ENCODE measurements at regions not wholly inside any gene's neighbourhood (a gene's known extent, or its start where the extent isn't known, plus 50 kb on each side); places are given as distances from the start of the nearest gene placed in this dataset.
"Not testable (repeated sequence)": the region's sequence is repeated elsewhere in the genome, so short reads cannot be mapped to it uniquely, and the experiment has no call there.

- DNase-seq = no peak
These were observed 155.6 kb downstream of the NUF2 start for GRCh38 chr1:163477276-163477830.

DNA sequence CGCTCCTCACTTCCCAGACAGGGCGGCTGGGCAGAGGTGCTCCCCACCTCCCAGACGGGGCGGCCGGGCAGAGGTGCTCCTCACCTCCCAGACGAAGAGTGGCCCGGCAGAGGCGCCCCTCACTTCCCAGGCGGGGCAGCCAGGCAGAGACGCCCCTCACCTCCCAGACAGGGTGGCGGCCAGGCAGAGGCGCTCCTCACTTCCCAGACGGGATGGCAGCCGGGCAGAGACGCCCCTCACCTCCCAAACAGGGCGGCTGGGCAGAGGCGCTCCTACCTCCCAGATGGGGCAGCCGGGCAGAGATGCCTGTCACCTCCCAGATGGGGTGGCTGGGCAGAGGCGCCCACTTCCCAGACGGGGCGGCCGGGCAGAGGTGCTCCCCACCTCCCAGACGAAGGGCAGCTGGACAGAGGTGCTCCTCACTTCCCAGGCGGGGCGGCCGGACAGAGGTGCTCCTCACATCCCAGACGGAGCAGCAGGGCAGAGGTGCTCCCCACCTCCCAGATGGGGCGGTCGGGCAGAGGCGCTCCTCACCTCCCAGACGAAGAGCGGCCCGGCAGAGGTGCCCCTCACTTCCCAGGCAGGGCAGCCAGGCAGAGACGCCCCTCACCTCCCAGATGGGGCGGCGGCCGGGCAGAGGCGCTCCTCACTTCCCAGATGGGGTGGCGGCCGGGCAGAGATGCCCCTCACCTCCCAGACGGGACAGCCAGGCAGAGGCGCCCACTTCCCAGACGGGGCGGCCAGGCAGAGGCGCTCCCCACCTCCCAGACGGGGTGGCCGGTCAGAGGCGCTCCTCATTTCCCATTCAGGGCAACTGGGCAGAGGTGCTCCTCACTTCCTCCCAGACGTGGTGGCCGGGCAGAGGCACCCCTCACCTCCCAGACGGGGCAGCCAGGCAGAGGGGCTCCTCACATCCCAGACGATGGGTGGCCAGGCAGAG is 176.9 kb downstream of the NUF2 start:
- not testable (repeated sequence) for DNase-seq

- no peak for DNase-seq
These were observed 182.7 kb downstream of the NUF2 start for GRCh38 chr1:163504331-163504978.

- no peak for DNase-seq
These were observed 187.4 kb downstream of the NUF2 start for GRCh38 chr1:163509114-163509513.

DNA sequence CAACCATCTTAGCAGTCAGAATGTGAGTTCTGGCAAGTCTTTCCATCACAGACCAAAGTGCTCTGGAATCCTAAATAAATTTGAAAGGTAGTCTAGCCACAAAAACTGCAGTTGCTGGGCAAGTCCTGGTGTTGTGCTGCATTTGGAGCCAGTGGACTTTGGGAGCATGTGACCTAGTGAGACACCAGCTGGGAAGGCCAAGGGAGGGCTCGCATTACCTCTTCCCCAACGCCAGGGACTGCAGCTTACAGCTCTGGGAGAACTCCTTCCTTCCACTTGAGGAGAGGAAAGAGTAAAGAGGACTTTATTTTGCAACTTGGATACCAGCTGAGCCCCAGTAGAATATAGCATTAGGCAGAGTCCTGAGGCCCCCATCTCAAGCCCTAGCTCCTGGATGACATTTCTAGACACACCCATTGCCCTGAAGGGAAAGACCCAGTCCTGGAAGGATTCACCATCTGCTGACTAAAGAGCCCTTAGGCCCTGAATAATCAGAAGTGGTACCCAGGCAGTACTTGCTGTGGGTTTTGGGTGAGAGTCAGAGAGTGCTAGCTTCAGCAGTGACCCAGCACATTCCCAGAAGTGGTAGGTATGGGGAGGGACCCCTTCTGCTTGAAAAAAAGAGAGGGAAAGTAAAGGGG is 190.7 kb downstream of the NUF2 start:
- no peak for DNase-seq

DNA sequence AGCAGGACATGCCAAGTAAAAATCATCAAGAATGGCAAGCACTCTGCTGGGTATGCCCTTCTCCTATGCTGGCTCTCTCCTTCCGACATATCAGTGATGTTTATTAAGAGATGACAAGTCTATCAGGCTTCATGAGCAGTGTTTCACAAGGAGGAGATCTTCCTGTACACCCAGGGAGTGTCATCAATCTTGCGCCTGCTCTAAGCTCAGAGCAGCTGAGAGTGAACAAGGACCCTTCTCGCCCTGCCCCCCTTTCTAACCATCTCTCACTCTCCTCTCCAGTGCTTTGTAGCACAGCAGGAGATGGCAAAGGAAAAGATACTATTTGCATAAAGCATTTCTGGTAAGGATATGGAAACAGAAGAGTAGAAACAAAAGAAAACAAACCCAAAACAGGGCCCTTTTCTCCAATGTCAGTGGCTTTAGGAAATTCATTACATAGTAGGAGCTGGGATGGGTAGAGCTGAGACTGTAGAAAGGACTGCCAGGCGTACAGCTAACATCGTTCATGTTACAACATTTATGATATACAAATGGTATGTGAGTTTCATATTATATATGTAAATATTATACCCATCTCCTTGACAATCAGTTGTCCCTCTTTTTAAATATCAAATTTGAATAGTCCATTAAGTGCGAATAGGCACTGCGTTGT is 201.7 kb downstream of the NUF2 start:
- DNase-seq = no peak

GRCh38 chr1:163528710-163529348 is 207.1 kb downstream of the NUF2 start:
- no peak for DNase-seq

DNA sequence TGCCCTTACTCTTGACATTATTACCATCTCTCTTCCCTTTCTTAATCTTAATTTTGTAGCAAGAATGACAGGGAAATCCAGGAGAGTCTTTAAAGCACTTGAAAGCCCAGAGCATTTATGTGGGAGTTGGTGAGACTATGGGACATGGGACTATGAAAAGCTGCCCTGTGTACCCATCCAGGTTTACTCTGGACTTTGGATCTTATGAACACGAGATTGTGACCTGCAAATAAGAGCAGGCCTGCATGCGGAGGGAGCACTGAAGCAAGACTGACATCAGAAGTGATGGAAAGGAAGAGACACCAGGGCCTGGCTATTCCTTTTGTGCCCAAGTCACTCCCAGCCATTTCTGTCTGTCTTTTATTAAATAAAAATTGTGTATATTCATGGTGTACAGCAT is 209.6 kb downstream of the NUF2 start:
- DNase-seq = no peak

DNA sequence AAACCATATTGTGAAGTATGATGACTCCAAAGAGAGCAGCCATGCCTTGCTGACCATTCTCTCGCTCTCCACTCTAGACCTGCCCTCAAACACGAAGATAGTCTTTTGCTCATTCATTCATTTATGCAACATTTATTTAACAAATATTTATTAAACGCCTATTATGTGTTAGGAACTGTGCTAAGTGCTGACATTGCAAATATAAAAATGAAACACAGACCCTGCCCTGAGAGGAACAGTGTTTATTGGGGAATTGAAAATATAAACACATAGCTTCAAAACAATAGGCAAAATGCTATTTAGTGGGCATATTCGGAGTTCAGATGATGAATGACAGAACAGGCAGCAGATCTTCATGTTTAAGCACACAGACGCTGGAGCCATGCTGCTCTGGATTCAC is 213.6 kb downstream of the NUF2 start:
- DNase-seq = no peak

DNA sequence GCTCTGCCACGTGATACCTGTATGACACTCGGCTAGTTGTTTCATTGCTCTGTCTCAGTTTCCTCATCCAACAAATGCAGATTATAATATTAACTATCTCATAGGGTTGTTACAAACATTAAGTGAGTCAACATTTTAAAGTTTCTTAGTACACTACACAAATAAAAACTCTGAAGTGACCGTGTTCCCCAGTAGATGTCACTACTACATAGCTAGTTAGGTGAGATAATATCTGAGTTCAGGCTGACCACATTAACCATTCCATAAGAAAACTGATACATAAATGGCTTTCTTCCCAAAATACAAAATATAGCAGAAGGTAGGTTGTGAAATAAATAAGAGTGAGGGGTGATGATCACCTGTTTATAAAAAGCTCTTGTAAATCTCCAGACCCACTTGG is 214.1 kb downstream of the NUF2 start:
- no peak for DNase-seq

DNA sequence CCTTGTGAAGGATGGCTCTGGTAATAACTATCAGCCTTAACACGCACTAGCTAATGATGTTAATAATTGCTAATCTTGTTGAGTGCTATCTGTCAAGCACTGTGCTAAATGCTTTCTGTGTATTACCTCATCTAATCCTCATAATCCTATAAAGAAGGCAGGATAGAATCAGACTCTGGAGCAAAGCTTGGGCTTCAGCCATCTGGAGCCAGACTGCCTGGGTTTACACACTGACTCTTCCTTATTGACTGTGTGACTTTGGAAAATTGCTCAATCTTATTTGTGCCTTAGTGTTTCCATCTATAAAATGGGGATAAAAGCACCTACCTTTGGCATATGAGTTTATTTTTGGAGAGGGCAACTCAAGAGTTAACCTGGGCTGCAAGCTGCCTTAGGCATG is 216.1 kb downstream of the NUF2 start:
- DNase-seq = no peak

- no peak for DNase-seq
These were observed 216.9 kb downstream of the NUF2 start for GRCh38 chr1:163538667-163539066.

- no peak for DNase-seq
These were observed 219.0 kb downstream of the NUF2 start for GRCh38 chr1:163540727-163541126.

DNA sequence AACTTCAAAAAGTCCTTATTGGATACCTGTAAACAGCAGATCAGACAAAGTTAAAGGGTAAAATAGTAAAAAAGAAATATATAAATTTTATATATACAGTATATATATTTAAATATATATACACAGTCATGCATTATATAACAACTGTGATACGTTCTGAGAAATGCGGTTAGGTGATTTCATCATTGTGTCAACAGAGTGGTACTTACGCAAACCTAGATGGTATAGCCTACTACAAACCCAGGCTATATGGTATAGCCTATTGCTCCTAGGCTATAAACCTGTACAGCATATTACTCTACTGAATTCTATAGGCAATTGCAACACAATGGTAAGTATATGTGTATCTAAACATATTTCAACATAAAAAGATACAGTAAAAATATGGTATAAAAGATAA is 222.7 kb downstream of the NUF2 start:
- DNase-seq = no peak

DNA sequence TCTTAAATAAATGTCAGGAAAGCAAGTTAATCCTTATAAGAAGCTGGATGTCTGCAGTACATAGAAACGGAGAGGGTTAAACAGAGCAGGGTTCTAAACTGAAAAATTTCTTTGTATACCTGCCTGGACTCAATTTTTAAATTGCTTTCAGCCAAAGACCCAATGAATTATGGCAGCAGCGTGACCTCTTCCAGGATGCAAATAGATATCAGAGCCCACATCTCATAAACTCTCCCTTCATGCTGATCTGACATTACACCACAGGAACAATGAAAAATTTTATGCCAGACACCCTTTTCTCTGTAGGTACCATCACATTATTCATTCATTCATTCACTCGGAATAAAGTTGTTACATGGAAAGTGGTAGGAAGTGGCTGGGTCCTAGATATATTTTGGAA is 236.4 kb downstream of the NUF2 start:
- no peak for DNase-seq

DNA sequence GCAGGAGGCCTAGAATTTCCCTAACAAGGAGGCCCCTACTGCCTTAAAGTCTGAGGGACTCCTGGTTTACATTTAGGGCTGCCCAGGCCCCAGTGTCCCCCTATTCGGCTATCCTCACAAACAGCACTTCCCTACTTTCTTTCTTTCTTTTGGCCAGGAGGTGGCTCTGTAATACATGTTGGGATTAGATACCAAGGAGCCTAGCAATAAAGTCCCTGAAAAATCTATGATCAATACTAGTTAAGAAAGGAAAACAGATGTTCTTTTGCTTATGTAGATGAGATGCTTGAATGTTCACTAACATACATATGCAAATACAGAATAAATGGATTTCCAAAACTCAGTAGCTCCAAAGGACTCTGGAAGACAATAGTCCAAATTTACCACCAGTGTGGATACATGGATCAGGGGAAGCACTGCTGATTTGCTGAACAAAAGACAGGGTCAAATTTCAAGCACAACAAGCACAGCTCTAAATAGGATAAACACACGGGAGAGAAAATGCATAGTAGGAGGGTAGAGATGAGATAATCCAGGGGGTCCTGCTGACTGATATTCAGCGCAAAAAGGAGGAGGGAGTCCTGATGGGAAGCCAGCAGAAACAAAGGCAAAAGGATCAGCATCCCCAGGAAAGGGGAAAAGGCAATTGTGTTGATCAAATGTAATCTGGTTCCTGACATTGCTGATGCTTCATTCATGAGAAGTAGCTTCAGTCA is 240.0 kb downstream of the NUF2 start:
- DNase-seq = no peak

DNA sequence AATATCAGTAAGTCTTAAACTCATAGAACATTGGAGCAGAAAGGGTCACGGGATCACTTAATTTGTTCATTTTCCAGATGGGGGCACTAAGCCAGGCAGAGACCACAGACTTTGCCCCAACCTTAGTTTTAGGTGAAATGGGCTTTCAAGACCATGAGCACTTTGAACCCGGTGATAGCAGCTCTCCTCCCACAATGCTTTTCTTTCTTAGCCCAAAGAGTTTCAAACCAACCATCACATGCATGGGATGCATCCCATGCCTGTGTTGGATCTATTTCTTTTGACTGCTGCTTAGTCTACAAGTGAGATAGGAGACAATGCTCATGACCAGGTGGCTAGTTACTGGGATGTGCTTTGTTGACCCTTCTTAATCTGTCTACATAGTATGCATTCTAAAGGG is 240.6 kb downstream of the NUF2 start:
- DNase-seq = no peak

GRCh38 chr1:163565166-163565565 is 243.4 kb downstream of the NUF2 start:
- no peak for DNase-seq

DNA sequence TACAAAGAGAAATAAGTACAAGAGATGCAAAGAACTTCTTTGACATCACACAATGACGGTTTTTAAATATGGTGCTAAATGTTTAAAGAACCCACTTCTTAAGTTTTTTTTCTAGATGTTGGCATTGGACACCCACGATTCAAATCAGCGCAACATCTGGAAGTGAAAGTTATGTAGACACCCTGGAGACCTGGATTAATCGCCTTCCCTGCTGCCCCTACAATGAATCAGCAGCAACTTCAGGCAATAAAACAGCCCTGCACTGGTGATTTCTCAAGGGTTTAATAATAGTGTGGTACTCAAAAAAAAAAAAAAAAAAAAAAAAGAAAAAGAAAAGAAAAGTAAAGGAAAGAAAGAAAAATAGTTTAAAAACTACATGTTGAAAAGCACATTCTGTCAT is 248.3 kb downstream of the NUF2 start:
- no peak for DNase-seq

DNA sequence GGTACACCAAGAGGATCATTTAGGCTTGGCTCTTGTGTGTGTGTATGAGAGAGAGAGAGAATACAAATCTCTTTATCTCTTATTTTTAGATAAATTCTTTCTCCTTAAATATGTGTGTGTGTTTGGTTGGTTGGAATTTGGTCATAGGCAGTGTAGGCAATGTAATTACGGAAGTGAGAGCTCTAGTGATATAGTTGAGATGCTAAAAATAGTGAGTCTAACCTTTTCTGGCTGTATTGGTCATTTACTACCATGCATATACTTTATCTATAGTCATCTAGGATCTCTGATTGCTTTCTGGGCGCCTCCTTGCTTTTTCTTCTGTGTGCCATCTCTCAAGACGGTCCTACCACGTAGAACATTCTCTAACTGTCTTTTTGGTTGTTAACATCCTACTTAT is 250.2 kb downstream of the NUF2 start:
- no peak for DNase-seq

- DNase-seq = no peak
These were observed 252.4 kb downstream of the NUF2 start for GRCh38 chr1:163574119-163574518.

- DNase-seq = no peak
These were observed 259.2 kb downstream of the NUF2 start for GRCh38 chr1:163580926-163581325.

Measured in CD4-positive, alpha-beta T cell treated with Interleukin-12 subunit alpha and Interleukin-12 subunit beta, for 1 hour (primary cell).